D341Med (cell line): ENCODE measurements at regions not wholly inside any gene's neighbourhood (a gene's known extent, or its start where the extent isn't known, plus 50 kb on each side); places are given as distances from the start of the nearest gene placed in this dataset.

Experiments used
- DNase-seq: peaks from one replicate; pipeline ENCODE4 v3.0.0; 2012; ENCODE audit warnings: low spot score

DNA sequence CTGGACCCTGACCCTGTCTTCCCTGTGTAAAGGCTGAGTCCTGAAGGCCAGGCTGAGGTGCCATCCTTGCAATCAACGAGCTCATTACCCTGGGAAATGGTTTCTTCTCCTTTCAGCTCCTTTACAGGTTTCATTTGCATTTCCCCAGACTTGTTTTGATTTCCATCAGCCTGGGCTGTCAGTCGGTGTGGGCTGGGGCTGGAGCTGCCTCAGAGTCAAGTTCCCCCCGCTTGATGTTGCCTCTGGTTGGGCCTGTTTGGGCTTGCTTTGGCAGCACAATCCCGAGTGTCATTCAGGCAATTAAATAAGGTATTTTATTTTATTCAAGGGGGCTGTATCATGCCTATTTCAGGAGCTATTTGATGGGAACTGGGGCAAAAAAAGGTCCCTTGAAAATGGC is 424.9 kb downstream of the INSC start:
- DNase-seq, result no peak

DNA sequence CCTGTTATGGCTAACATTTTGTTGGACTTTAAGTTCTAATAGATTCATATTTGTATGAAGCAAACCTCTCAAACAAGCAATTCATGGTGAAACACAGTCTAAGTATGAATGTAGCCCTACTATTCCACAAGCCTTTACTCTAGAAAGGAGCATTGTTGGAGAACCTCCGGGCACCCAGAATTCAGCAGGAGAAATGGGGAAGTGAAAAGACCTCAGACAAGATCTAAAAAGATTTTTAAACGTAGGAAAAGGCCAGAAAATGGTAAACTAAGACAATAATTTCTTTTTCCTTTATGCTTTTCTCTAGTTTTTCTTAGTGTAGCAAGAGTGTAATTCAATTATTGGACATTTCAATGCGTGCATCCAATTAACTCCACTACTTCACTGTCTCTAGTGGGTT is 426.4 kb downstream of the INSC start:
- DNase-seq, result no peak

DNA sequence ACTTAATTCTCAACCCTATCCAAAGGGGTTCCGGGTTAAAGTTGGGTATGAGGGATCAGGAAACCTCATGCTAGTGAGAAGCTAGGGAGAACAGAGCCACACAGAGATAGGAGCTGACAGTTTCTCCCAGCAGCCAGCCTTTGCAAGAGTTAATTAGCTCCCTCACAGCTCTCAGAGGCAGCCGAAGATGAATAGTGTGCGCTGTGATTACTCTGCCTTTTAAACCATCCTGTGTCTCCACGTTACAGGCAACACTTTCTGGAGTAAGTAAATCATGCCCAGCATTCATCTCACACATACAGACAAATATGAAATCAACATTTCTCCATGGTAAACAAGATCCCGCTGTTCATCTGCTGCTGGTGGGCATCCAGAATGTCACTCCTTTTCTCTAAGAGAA is 429.6 kb downstream of the INSC start:
- DNase-seq, result no peak

DNA sequence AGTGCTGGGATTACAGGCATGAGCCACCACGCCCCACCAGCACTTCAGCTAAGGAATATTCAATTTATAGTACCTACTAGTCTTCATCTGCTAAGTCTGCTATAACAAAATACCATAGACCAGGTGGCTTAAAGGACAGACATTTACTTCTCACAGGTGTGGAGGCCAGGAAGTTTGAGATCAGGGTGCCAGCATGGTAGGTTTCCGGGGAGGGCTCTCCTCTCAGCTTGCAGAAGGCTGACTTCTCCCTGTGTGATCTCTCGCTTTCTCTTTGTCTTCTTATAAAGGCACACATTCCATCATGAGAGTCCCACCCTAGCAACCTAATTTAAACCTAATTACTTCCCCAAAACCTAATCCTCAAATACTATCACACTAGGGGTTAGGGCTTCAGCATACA is 433.0 kb downstream of the INSC start:
- DNase-seq, result no peak

DNA sequence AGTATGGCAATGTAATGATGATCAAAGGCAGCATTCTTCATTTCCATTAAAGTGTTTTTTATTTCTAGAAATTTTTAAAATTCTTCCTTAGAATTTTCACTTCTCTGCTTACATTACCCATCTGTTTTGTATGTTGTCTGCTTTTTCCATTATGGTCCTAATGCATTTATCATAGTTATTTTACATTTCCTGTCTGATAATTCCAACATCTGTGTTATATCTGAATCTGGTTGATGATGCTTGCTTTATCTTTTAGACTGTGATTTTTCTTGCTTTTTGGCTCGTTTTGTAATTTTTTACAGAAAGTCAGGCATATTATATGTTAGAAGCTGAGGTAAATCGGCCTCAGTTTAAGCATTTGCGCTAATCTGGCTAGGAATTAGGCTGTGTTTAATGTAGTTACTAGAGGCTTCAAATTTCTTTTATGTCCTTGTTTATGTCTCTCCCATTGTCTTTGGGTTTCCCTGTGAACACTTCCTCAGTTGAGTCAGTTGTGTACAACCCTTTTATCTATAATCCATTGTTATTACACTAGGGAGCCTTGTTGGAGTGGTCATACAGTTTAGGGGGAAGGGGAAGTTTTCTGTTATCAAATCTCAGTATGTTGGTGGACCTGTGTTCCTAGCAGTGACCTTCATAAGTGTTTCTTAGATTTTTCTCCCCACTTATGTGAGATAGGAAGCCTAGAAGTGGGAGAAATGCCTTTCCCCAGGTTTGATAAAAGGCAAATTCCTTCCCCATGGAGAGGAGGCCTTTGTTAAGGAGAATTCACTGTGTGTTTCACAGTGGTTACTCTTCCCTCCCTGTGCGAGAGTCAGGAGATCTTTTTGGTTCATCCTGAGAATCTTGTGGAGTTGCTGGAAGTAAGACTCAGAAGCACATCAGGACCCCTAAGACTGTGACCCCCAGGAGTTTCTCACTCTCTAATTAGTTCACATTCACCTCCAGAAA is 437.5 kb downstream of the INSC start:
- no peak for DNase-seq

DNA sequence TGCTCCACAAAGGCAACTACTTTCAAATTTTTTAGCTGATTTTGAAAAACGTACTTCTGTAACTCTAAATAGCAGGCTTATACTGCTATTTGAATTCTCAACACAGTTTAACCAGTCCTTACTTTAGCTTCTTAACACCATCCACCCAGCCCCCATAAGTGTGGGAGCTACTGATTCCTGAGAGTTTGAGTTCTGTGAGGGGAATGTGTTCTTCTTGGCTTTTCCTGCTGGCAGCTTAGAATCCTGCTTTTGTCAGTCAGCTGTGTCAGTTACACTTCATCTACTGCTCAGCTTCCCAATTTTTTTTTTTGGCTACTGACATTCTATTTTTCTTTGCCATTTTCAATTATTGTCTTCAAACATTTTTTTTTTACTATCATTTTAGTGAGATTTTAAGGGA is 440.4 kb downstream of the INSC start:
- no peak for DNase-seq

DNA sequence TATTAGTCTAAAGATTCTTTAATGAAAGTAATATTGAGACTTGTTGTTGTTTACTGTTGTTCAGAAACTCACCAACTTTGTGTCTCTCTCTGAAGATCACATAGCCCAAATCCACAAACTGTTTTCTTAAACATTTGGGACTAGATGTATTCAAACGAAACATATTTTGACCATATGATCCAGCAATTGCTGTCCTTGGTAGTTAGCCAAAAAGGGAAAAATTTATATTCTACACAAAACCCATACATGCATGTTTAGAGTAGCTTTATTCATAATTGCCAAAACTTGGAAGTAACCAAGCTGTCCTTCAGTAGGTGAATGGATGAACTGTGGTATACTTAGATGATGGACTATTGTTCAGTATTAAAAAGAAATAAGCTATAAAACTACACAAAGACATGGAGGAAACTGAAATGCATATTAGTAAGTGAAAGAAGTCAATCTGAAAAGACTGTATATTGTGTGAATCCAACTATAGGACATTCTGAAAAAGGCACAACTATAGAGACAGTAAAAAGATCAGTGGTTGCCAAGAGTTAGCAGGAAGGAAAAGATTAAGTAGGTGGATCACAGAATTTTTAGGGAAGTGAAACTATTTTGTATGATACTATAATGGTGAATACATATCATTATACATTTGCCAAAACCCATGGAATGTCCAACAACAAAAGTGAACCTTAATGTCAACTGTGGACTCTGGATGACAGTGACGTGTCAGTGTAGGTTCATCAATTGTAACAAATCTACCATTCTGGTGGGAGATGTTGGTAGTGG is 442.9 kb downstream of the INSC start:
- DNase-seq, result no peak

DNA sequence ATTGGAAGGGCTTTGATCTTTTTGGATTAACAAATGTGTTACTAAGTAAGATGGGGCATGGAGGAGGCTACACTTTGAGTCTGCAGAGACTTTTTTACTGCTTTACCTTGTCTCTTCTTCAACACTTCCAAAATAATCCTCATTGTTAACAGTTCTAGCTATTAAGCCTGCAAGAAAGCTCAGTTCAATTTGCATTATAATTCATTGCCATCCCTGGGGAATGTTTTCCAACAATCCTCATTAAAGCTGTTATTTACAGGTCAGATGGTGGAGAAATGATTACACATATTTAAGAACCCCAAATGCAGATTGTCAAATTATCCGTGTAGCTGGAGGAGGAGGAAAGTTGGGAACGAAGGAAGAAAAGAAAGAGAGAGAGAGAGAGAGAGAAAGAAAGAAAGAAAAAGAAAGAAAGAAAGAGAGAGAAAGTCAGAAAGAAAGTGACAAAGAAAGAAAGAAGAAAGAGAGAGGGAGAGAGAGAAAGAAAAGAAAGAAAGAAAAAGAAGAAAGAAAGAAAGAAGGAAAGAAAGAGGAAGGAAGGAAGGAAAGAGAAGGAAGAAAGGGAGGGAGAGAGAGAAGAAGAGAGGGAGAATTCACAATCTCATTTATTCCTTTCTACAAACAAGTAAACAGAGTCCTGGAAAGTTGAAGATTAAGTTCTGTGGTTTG is 443.9 kb downstream of the INSC start:
- DNase-seq, result no peak

DNA sequence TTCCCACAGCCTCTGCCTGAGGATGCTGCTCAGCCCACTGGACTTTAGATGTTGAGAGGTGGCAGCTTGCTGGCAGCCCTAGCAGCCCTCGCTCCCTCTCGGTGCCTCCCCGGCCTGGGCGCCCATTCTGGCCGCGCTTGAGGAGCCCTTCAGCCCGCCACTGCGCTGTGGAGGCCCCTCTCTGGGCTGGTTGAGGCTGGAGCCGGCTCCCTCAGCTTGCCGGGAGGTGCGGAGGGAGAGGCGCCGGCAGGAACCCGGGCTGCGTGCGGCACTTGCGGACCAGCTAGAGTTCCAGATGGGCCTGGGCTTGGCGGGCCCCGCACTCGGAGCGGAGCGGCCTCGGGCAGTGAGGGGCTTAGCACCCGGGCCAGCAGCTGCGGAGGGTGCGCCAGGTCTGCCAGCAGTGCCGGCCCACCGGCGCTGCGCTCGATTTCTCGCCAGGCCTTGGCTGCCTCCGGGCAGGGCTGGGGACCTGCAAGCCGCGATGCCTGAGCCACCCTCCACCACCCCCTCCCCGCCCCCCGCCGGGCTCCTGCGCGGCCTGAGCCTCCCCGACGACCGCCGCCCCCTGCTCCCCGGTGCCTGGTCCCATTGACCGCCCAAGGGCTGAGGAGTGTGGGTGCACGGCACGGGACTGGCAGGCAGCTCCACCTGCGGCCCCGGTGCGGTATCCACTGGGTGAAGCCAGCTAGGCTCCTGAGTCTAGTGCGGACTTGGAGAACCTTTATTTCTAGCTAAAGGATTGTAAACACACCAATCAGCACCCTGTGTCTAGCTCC is 446.2 kb downstream of the INSC start:
- no peak for DNase-seq

DNA sequence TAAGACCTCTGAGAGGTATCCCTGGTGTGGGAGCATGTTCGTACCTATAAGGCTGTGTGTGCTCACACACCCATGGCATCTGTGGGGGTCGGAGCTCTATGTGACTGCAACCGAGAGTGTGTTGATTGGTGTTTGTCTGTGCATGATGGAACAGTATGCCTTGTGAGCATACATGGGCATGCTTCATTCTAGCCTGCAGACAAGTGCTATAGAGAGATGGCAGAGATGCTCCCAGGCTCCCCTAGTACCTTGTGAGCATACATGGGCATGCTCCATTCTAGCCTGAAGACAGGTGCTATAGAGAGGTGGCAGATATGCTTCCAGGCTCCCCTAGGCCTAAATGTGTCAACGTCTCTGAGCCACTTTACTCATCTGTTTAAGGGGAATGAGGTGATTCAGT is 447.5 kb downstream of the INSC start:
- DNase-seq, result no peak

DNA sequence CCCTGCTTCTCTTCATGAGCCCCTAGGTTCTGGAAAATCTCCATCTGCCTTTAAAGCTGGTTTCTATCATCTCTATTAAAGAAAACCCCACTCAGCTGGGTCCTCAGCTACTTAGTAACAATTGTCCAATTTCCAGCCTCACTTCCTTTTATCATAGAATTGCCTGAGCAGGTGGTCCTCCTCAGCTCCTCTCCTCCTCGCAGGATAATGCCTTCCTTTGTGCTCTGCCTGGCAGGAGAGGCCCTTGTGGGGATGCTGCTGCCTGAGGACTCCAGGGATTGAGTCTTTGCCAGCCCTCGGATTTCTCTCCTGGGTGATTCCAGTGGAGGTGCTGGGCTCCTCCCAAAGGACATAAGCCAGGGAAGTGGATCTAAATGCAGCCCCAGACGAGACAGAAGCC is 448.3 kb downstream of the INSC start:
- no peak for DNase-seq

DNA sequence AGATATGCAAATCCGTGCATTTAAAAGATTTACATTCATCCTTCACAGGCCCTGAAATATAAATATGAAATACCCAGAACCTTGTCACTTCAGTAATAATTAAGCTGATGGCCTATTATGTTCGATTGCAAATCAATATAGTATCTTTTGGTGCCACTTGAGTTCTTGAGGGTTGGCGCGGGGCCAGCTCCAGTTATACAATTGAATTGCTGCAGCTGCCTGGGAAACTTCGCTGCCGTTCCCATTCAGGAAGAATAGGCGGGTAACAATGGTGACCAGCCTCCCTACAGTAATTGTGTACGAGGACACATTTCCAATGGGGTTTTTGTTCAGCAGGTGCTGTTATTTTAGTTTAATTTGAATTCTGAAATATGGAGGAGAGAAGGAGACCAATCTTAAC is 451.2 kb downstream of the INSC start:
- DNase-seq, result no peak

DNA sequence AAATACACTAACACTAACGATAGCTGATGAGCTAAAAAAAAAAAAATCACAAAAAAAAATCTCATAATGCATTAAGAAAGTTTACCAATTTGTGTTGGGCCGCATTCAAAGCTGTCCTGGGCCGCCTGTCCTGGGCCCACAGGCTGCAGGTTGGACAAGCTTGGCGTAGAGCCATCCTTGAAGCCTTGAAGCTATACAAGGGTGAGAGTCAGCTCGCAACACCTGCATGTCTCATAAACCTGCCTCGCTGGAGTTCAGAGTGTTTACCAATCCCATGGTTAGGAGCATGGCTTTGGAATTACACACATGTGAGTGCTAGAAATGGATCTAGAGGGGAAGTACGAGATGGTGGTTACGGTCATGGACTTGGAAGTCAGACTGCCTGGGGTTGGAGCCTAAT is 453.7 kb downstream of the INSC start:
- DNase-seq, result no peak

DNA sequence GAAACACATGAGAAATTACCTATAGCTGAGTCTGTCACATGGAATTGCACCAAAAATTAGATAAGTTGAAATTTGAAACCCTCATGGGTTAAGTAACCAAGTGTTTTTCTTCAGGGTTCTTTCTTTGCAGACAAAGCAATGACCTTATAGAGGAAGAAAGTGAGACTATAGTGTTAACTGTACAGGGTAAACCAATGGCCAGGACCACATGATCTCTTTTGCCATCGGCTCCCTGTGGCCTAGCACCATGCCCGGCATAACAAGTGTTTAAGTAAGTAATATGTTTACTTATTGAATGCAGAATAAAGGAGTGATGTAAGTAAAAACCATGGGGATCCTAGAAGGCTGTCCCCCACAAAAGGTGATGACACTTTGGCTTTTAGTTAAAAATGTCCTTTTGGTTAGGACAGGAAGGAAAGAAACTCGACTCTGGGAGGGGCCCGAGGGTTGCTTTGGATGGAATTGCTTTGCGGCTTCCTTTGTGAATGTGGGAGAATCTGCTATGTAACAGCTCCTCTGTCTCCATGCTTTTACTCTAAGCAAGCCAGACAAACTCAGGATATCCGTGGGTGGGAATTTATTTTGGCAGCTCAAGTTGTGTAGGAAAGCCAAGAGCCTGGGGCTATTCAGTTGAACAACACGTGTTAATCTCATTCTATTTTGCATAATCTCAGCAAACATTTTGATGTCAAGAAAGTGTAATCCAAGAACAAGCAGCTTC is 454.7 kb downstream of the INSC start:
- no peak for DNase-seq

DNA sequence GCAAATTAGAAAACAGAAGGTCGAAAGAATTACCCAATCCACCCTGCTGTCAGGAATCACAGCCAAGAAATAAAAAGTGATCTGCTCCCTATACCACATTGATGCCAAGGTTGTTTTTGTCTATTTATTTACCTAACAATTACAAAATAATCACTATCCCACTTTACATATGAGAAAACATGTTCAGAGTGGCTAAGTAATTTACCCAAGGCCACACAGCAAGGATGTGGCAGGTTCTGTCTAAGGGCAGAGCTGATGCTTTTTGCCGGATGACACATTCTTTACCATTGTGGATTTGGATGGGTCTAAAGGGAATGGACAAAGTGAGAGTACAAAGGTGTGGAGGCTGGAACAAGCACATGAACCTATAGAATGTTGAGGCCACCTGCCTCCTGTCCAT is 460.7 kb downstream of the INSC start:
- no peak for DNase-seq

DNA sequence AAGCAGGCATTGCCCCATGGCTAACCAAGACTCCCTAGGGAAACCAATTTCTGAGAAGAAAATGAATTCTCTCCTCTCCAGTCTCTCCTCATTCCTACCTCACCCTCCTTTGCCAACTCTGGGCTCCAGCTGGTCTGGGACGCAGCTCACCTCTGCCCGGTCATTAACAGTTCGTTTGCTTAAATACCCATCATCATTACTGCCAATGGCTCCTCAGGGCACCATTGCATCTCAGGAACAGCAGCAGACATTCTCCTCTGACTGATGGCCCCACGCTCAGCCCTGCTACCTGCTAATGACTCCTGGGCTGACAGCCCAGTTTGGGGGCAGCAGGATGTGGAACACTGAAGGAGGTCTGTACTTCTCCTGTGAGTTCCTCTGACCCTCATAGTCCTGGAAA is 462.0 kb downstream of the INSC start:
- no peak for DNase-seq

DNA sequence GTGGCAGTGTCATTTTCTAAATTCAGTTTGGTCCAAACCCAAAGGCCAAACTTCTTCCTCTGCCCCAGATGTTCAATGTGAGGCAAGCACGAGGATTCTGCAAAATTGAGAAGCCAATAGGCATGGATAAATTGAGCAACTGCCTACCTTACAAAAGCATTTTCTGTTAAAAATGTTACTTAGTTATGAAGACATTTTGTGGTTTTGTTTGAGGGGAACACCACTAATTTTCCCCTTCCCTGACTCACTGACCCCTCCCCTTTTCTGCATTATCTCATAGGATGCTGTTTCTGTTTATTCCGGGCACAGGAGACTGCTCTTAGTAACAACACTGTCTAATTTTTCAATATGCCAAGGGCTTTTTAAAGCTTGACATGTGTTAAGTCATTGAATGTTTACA is 462.8 kb downstream of the INSC start:
- no peak for DNase-seq

DNA sequence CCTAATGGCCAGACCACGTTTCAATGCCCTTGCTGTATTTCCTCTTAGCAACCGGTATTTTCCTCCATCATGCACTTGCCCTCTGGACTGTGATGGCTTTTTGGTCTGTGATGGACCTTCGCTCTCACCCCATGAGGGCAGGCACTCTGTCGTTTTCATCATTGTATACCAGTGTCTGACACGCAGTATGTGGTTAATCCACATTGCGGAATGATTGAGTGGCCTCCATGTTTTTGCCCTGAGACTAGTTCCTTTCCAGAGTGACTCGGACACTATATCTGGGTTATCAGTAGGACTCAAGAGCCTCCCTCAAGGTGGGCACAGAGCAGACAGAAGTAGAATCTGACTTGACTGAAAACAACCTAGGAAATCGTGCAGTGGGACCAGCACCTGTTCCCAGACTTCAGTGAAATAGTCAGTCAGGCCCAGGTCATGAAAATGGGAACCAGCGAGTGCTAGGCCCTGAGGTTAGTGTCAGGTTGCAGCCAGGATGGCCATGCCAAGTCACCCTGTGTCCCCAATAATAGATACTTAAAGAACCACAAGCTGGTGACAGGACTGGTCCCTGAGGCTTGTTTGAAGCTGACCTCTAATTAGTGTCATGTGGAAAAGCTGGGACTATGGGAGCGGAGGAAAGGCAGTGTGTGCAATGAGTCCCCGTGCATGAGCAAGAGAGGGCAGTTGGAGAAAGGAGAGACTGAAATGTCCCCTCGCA is 464.7 kb downstream of the INSC start:
- no peak for DNase-seq

DNA sequence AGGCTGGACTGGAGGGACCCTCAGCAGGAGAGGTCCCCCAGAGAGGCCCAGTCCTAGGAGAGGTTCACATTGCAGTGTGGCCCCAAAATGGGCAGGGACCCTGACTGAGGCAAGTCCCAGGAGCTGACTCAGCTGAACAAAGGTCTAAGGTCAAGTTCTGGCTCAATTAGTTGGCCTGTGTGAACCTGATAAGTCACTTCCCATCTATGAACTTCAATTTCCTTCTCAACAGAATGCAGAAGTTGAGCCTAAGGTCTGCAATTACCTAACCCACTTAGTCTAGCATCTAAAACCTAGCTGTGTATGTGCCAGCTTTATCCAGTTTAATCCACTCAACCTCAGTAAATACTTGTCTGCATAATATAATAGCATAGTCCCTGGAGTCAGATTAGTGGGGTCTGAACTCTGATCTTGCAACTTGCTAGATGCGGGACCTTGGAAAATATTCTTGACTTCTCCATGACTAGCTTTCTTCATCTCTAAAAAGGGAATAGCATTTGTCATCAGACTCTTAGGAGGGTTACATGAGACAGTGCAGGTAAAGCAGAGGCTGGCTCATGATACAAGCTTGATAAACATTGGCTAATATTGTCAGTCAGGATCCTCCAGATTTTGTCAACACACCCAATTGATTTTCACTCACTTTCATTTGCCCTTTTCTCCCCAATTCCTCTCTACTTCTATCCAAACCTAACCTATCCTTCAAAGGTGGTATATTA is 465.5 kb downstream of the INSC start:
- DNase-seq, result peak; percentile 27

DNA sequence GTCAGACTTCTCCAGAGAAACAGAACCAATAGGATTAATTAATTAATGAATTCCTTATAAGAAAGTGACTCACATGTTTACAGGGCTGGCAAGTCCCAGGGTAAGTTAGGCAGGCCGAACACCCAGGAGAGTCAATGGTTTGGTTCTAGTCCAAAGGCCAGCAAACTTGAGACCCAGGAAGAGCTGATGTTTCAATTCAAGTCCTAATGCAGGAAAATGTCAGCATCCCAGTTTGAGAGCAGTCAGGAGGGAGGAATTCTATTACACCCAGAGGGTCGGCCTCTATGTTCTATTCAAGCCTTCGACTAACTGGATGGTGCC is 466.0 kb downstream of the INSC start:
- DNase-seq, result no peak
